HFFc6 (cell line): ENCODE measurements at regions not wholly inside any gene's neighbourhood (a gene's known extent, or its start where the extent isn't known, plus 50 kb on each side); places are given as distances from the start of the nearest gene placed in this dataset.

Source experiments
- DNase-seq: peaks from one replicate; pipeline ENCODE4 v3.0.0-alpha.2; 2018
- H3K27ac Mint-ChIP-seq: 2 replicates; pipeline ENCODE4 v1.8.0; 2020; ENCODE audit warnings: mild to moderate bottlenecking, mixed read lengths
- H3K27me3 Mint-ChIP-seq: 2 replicates; pipeline ENCODE4 v1.8.0; 2021; ENCODE audit warnings: mild to moderate bottlenecking, moderate library complexity, mixed read lengths; ENCODE audit not compliant: insufficient read depth
- H3K36me3 Mint-ChIP-seq: 2 replicates; pipeline ENCODE4 v1.8.0; 2021; ENCODE audit warnings: low read depth, mixed read lengths
- H3K4me1 Mint-ChIP-seq: 2 replicates; pipeline ENCODE4 v1.8.0; 2020; ENCODE audit warnings: low read depth, mixed read lengths
- H3K4me3 Mint-ChIP-seq: 2 replicates; pipeline ENCODE4 v1.8.0; 2020; ENCODE audit warnings: mild to moderate bottlenecking, moderate library complexity, mixed read lengths
- H3K9me3 Mint-ChIP-seq: 2 replicates; pipeline ENCODE4 v1.8.0; 2020; ENCODE audit warnings: mild to moderate bottlenecking, mixed read lengths
- TF ChIP-seq, protein P1 (sequence below): fragments of 200-600 bp; sonication (generic); IDR thresholded peaks from 2 replicates; pipeline ENCODE4 v1.5.0; 2021; ENCODE audit warnings: antibody characterized with exemption, mild to moderate bottlenecking

DNA sequence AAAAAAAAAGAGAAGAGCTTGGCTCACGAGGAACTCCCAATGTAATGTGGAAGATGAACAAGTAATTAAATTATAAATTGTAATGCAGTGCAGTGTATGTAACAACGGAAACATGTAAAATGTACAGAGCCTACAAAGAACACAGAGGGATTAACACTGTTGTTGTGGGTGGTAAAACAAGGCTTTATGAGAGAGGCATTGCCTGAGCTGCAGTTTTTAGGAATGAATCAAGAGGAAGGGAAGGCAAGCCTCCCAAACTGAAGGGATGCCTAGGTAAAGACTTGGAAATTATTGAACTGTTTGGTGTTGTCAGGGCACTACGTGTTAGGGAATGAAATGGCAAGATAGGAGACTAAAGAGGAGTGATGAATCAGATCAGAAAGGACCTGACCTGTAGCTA is 213.7 kb downstream of the HTR7 start:
- no peak overlapping the region for H3K27ac Mint-ChIP-seq
- no peaks in the 10 kb centered on the region for H3K4me1 Mint-ChIP-seq
- no peak overlapping the region for H3K4me3 Mint-ChIP-seq
- H3K27me3 Mint-ChIP-seq, result no peaks in the 10 kb centered on the region
- no peaks in the 10 kb centered on the region for H3K36me3 Mint-ChIP-seq
- DNase-seq, result no peak
- peaks cover 4% of the 10 kb centered on the region; the same call in 1 of the 2 replicates for H3K9me3 Mint-ChIP-seq
- TF ChIP-seq, protein P1, sequence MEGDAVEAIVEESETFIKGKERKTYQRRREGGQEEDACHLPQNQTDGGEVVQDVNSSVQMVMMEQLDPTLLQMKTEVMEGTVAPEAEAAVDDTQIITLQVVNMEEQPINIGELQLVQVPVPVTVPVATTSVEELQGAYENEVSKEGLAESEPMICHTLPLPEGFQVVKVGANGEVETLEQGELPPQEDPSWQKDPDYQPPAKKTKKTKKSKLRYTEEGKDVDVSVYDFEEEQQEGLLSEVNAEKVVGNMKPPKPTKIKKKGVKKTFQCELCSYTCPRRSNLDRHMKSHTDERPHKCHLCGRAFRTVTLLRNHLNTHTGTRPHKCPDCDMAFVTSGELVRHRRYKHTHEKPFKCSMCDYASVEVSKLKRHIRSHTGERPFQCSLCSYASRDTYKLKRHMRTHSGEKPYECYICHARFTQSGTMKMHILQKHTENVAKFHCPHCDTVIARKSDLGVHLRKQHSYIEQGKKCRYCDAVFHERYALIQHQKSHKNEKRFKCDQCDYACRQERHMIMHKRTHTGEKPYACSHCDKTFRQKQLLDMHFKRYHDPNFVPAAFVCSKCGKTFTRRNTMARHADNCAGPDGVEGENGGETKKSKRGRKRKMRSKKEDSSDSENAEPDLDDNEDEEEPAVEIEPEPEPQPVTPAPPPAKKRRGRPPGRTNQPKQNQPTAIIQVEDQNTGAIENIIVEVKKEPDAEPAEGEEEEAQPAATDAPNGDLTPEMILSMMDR, result no peak

DNA sequence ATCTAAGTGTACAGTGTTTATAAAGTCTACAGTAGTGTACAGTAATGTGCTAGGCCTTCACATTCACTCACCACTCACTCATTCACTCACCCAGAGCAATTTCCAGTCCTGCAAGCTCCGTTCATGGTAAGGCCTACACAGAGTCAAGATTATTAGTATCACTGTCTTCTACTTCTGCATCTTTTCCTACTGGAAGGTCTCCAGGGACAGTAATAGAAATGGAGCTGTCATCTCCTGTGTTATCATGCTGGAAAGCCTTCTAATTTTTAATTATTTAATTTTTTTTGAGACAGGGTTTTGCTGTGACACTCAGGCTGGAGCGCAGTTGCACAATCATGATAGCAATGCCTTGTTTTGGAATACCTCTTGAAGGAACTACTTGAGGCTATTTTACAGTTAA is 207.0 kb downstream of the HTR7 start:
- no peaks in the 10 kb centered on the region for H3K36me3 Mint-ChIP-seq
- H3K4me3 Mint-ChIP-seq, result no peak overlapping the region
- no peak overlapping the region for H3K27ac Mint-ChIP-seq
- H3K9me3 Mint-ChIP-seq, result peaks cover 12% of the 10 kb centered on the region
- H3K4me1 Mint-ChIP-seq, result no peaks in the 10 kb centered on the region
- no peaks in the 10 kb centered on the region for H3K27me3 Mint-ChIP-seq
- TF ChIP-seq, protein P1, result no peak
- DNase-seq, result no peak

- no peak for DNase-seq
Observed at GRCh38 chr10:90652519-90652918, 205.3 kb downstream of the HTR7 start.

GRCh38 chr10:90658791-90659190 is 199.0 kb downstream of the HTR7 start:
- TF ChIP-seq, protein P1, result no peak
- H3K4me3 Mint-ChIP-seq, result no peak overlapping the region
- no peak for DNase-seq
- no peaks in the 10 kb centered on the region for H3K27me3 Mint-ChIP-seq
- H3K4me1 Mint-ChIP-seq, result no peaks in the 10 kb centered on the region
- H3K36me3 Mint-ChIP-seq, result no peaks in the 10 kb centered on the region
- H3K27ac Mint-ChIP-seq, result no peak overlapping the region
- peaks cover 23% of the 10 kb centered on the region for H3K9me3 Mint-ChIP-seq

More at GRCh38 chr10:90652519-90652918, 205.3 kb downstream of the HTR7 start:
- Mint-ChIP-seq H3K4me3 (no peak overlapping the region), H3K9me3 (peaks cover 22% of the 10 kb centered on the region), H3K27me3 (no peaks in the 10 kb centered on the region), H3K4me1 (no peaks in the 10 kb centered on the region), H3K27ac (no peak overlapping the region), H3K36me3 (no peaks in the 10 kb centered on the region)
- TF ChIP-seq, protein P1, result peak; percentile 50; the same call in 1 of the 2 replicates

DNA sequence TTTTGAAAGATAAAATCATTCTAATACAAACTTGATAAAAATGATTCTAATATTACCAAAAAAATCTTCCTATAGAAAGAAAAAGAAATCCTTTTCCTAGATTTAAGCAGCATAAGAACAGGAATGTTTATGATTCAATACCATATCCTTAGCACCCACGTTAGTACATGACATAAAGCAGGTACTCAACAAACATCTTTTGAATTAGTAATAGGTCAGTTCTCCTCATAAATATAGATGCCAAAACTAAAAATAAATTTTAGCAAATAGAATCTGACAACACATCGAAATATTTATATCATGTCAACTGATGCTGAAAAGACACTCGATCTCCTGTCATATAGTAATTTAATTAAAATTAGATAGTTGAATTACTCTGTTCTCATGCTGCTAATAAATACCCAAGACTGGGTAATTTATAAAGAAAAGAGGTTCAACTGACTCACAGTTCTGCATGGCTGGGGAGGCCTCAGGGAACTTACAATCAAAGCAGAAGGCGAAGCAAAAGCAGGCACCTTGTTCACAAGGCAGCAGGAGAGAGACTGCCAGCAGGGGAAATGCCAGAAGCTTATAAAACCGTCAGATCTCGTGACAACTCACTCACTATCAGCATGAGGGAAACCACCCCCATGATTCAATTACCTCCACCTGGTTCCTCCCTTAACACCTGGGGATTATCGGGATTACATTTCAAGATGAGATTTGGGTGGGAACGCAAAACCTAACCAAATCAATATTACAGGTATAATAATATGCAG is 191.8 kb downstream of the HTR7 start:
- H3K4me3 Mint-ChIP-seq, result no peak overlapping the region
- peaks cover 10% of the 10 kb centered on the region; the same call in 1 of the 2 replicates for H3K9me3 Mint-ChIP-seq
- H3K27me3 Mint-ChIP-seq, result peaks cover 2% of the 10 kb centered on the region; the same call in 1 of the 2 replicates
- DNase-seq, result no peak
- H3K4me1 Mint-ChIP-seq, result no peaks in the 10 kb centered on the region
- TF ChIP-seq, protein P1, result no peak
- H3K27ac Mint-ChIP-seq, result no peak overlapping the region
- H3K36me3 Mint-ChIP-seq, result no peaks in the 10 kb centered on the region
